Epithelial cell of proximal tubule (primary cell): ENCODE measurements at regions not wholly inside any gene's neighbourhood (a gene's known extent, or its start where the extent isn't known, plus 50 kb on each side); places are given as distances from the start of the nearest gene placed in this dataset.

Experiments used
- DNase-seq: peaks from one replicate; pipeline ENCODE4 v3.0.0-alpha.2; 2011; ENCODE audit warnings: low read depth
- H3K4me3 ChIP-seq: 2 replicates; pipeline ENCODE4 v1.5.1; 2011; ENCODE audit warnings: low read depth, mild to moderate bottlenecking, low read length
- TF ChIP-seq, protein P1 (sequence below): conservative IDR thresholded peaks from 2 replicates; pipeline ENCODE4 v1.5.1; 2012; ENCODE audit warnings: low read depth, mild to moderate bottlenecking, low read length

DNA sequence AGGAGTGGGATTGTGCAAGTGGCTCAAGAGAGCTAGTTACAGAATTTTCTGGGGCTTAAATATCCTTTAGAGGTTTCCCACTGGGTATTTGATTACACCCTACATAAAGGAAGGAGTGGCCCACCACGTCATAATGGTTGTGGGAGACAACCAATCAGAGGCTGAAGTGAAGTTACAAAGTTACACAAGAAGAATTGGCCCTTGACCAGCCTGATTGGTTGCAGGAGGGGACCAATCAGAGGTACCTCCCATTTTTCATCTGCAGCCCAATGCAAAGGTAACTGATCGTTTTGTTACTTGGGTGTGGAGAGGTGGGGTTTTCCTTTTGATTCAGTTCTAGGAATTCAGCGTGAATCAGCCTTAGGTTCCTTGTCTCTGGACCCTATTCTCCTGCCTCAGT is 430.5 kb upstream of the FAT3 start:
- DNase-seq, result no peak
- no peak overlapping the region for H3K4me3 ChIP-seq
- TF ChIP-seq, protein P1, sequence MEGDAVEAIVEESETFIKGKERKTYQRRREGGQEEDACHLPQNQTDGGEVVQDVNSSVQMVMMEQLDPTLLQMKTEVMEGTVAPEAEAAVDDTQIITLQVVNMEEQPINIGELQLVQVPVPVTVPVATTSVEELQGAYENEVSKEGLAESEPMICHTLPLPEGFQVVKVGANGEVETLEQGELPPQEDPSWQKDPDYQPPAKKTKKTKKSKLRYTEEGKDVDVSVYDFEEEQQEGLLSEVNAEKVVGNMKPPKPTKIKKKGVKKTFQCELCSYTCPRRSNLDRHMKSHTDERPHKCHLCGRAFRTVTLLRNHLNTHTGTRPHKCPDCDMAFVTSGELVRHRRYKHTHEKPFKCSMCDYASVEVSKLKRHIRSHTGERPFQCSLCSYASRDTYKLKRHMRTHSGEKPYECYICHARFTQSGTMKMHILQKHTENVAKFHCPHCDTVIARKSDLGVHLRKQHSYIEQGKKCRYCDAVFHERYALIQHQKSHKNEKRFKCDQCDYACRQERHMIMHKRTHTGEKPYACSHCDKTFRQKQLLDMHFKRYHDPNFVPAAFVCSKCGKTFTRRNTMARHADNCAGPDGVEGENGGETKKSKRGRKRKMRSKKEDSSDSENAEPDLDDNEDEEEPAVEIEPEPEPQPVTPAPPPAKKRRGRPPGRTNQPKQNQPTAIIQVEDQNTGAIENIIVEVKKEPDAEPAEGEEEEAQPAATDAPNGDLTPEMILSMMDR, result no peak

DNA sequence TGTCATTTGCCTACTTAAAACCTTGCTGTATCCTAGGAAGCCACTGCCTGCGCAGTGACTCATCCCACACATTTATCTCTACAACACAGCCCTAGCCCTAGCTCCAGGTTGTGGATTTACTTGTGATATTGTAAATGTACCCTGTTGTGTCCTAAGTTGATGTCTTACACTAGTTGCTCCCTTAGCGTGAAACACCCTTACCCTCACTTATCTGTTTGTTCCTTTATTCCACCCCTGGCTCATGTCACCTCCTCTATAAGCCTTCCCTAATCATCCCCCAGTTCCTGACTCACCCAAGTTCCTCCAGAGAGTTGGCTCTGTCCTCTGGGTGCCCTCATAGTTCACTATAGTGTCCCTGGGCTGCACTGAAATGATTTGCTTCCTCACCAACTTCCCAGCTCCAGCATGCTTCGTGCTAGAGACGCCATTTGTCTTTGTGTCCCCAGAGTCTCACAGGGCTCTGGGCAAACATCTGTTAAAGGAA is 431.8 kb upstream of the FAT3 start:
- TF ChIP-seq, protein P1, result peak; percentile 3
- H3K4me3 ChIP-seq, result no peak overlapping the region
- DNase-seq, result no peak

DNA sequence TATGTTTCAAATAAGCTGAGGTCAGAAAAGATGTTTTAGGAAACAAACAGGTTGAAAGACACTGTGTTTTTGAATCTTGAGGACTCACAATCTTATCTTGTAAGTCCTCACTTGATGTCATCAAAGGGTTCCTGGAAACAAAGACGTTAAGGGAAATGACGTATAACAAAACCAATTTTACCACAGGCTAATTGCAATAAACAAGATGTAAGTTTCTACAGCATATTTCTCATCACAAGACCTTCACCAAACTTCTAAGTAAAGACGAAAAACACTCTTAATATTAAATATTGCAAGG is 433.5 kb upstream of the FAT3 start:
- no peak for DNase-seq
- TF ChIP-seq, protein P1, result no peak

DNA sequence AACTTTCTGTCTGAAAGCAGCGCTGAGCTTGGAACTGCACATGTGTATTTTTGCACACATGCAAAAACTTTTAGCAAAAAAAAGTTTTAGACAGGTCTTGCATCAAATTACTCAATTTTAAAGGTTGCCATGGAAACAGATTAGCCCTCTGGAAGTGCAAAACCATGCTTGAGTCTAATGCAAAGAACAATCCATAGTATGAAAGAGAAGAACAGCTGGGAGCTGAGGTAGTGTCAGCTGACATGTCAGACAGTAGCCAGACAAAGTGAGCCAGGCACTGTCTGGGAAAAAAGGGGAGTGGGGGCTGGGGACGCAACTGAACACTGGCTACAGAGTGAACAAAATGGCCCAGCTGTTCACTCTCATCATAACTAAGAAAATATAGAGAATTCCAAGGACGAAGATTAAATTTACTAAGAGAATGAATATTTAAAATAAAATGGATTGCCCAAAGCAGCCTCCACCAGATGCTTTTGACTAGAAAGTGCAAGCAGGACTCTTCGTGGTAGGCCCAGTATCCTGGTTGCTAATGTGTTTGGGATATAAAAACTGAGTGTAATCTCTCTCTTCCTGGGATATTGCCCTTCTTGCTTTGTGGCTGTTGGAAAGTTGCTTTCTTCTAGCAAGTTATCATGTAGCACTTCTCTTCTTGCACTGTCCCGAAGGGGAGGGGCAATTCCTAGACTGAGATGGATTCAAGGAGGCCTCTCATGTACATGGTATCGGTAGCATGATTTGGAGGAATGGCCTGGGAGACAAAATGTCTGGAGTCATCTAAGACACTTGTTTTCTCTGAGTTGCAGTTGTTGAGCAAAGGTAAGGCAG is 434.1 kb upstream of the FAT3 start:
- no peak overlapping the region for H3K4me3 ChIP-seq
- TF ChIP-seq, protein P1, result no peak
- DNase-seq, result no peak

More for the DNA sequence above, 433.5 kb upstream of the FAT3 start:
- H3K4me3 ChIP-seq, result no peak overlapping the region

DNA sequence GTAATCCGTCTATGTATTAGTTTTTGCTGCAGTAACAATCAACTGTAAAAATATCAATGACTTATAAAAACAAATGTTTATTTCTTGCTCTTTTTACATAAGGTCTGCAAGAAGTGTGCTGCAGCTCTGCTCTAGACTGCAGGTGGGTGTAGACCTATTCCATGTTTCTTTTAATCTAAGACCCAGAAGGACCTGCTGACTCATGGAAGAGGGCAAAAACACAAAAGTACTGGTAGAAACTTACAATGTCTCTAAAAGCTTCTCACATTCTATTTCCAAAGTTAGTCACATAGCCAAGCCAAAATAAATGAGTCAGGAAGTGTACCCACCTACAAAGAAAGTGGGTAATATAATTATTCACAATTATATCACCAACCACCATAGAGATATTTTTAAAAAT is 435.9 kb upstream of the FAT3 start:
- TF ChIP-seq, protein P1, result no peak
- no peak for DNase-seq
- no peak overlapping the region for H3K4me3 ChIP-seq

DNA sequence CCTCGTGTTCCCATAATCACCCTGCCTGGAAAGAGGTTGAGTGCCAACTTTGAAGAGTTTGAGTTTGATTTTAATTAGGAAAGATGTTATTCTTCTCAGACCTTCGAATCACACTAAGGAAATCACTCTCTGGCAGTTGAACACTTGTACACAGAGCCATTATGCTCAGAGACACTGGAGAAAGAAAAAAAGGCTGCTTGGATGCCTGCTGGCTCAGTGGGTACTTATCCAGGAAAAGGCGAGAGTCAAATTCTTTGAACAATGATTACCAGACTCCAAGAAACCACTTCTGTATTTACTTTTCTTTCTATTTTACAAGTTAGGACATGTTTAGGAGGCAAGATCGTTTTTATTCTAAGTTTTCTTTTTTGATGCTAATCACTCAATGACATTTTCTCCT is 438.5 kb upstream of the FAT3 start:
- TF ChIP-seq, protein P1, result no peak
- H3K4me3 ChIP-seq, result no peak overlapping the region
- no peak for DNase-seq

DNA sequence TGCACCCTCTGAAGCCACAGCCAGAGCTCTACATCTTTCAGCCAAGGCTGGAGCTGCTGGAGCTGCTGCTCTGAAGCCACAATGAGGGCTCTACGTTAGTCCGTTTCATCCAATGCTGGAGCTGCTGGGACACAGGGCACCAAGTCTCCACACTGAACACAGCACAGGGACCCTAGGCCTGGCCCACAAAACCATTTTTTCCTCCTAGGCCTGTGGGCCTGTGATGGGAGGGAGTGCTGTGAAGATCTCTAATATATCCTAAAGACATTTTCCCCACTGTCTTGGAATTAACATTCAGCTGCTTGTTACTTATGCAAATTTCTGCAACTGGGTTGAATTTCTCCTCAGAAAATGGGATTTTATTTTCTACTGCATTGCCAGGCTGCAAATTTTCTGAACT is 441.4 kb upstream of the FAT3 start:
- DNase-seq, result no peak
- H3K4me3 ChIP-seq, result no peak overlapping the region
- TF ChIP-seq, protein P1, result no peak
